Caco-2 (cell line): ENCODE measurements at regions not wholly inside any gene's neighbourhood (a gene's known extent, or its start where the extent isn't known, plus 50 kb on each side); places are given as distances from the start of the nearest gene placed in this dataset.

Experiments
- BruUV-seq: library from RNA; stranded (reverse); fragments of 400-500 nt; replicated peaks from 2 replicates; lab custom pipeline; 2021; lab: Mats Ljungman, UMichigan
- CTCF ChIA-PET: fragments of 300-600 bp; sonication (Branson Sonifier 250); formaldehyde crosslinking; loops from one replicate; lab custom pipeline; 2022; ENCODE audit warnings: antibody characterized with exemption; lab: Charles Lee
- POLR2A ChIA-PET: fragments of 300-600 bp; sonication (Branson Sonifier 250); formaldehyde crosslinking; loops from one replicate; lab custom pipeline; 2022; ENCODE audit warnings: antibody characterized with exemption; lab: Charles Lee
- DNase-seq, 2 experiments: peaks; one replicate each; pipeline versions ENCODE4 v3.0.0 to v3.0.0-alpha.2; 2020 to 2022
- H3K27me3 ChIP-seq: replicated peaks from 2 replicates; pipeline ENCODE4 v1.6.0; 2011; ENCODE audit warnings: low read length; ENCODE audit not compliant: control insufficient read depth, insufficient read depth
- H3K36me3 ChIP-seq: 2 replicates; pipeline ENCODE4 v1.5.1; 2011; ENCODE audit warnings: low read length; ENCODE audit not compliant: control insufficient read depth, insufficient read depth
- H3K4me1 ChIP-seq: fragments of 250-450 bp; sonication (Bioruptor Pico); 2 replicates; pipeline ENCODE4 v1.5.1; 2020; ENCODE audit warnings: mild to moderate bottlenecking
- H3K4me3 ChIP-seq: 2 replicates; pipeline ENCODE4 v1.5.1; 2011; ENCODE audit warnings: low read depth, mild to moderate bottlenecking, control low read depth, low read length
- H3K9me3 ChIP-seq: fragments of 250-450 bp; sonication (Bioruptor Pico); 2 replicates; pipeline ENCODE4 v1.5.1; 2020; ENCODE audit warnings: mild to moderate bottlenecking, moderate library complexity
- H3K27ac Mint-ChIP-seq: one replicate; pipeline ENCODE4 v1.8.0; 2022; ENCODE audit warnings: mixed read lengths; ENCODE audit not compliant: unreplicated experiment
- H3K27me3 Mint-ChIP-seq: one replicate; pipeline ENCODE4 v1.8.0; 2022; ENCODE audit warnings: mixed read lengths; ENCODE audit not compliant: insufficient read depth, unreplicated experiment
- H3K36me3 Mint-ChIP-seq: one replicate; pipeline ENCODE4 v1.8.0; 2022; ENCODE audit warnings: mild to moderate bottlenecking, mixed read lengths; ENCODE audit not compliant: insufficient read depth, unreplicated experiment
- H3K4me1 Mint-ChIP-seq: one replicate; pipeline ENCODE4 v1.8.0; 2022; ENCODE audit warnings: low read depth, mixed read lengths; ENCODE audit not compliant: unreplicated experiment
- H3K4me3 Mint-ChIP-seq: one replicate; pipeline ENCODE4 v1.8.0; 2022; ENCODE audit warnings: mild to moderate bottlenecking, moderate library complexity, mixed read lengths; ENCODE audit not compliant: unreplicated experiment
- H3K9me3 Mint-ChIP-seq: one replicate; pipeline ENCODE4 v1.8.0; 2022; ENCODE audit warnings: mixed read lengths; ENCODE audit not compliant: unreplicated experiment
- CTCF ChIP-seq, 2 experiments: fragments of 200-600 bp in 1 of 2; IDR thresholded peaks; 1 replicate in 1 of 2; 2 replicates in 1 of 2; pipeline versions ENCODE4 v1.5.1 to v1.8.0; 2011 to 2022; ENCODE audit warnings: antibody characterized with exemption in 1 of 2, control low read depth in 1 of 2, inconsistent platforms in 1 of 2, low read depth in 1 of 2, low read length in 1 of 2, mild to moderate bottlenecking in 1 of 2, moderate library complexity in 1 of 2; ENCODE audit not compliant: insufficient read depth in 1 of 2, severe bottlenecking in 1 of 2, unreplicated experiment in 1 of 2
- intact Hi-C: fragments of 100-400 bp; cut with micrococcal nuclease; formaldehyde crosslinking; loops from one replicate; pipeline ENCODE4 v1.10.0; 2022; ENCODE audit not compliant: unreplicated experiment

- TF ChIP-seq CTCF (IDR thresholded peaks at IDR 0.05; ENCODE audit: insufficient read depth in 1 of 2, low read depth in 1 of 2, low read length in 1 of 2, severe bottlenecking in 1 of 2, unreplicated experiment in 1 of 2): no peak
- no peak for DNase-seq
- Mint-ChIP-seq H3K4me3 (no peak overlapping the region), H3K4me1 (no peaks in the 10 kb centered on the region), H3K36me3 (no peaks in the 10 kb centered on the region), H3K27ac (no peak overlapping the region), H3K9me3 (no peaks in the 10 kb centered on the region), H3K27me3 (no peaks in the 10 kb centered on the region)
- no TSS peak for BruUV-seq
- Histone ChIP-seq H3K36me3 (no peaks in the 10 kb centered on the region), H3K9me3 (no peaks in the 10 kb centered on the region), H3K4me3 (no peak overlapping the region), H3K27me3 (no peaks in the 10 kb centered on the region), H3K4me1 (no peaks in the 10 kb centered on the region)
- ChIA-PET CTCF (interaction anchor here (0.6 kb wide), 1 partner anchor 1325 kb away, joined by 3 read pairs; no protein-coding TSS in a partner anchor), POLR2A (no interaction called here)
- intact Hi-C loops: no loop called here
Measured at GRCh38 chr15:95603802-95604201, 726.7 kb upstream of the NR2F2 start.

- Histone ChIP-seq H3K36me3 (no peaks in the 10 kb centered on the region), H3K27me3 (no peaks in the 10 kb centered on the region), H3K4me1 (no peaks in the 10 kb centered on the region), H3K9me3 (no peaks in the 10 kb centered on the region), H3K4me3 (no peak overlapping the region)
- intact Hi-C loops: no loop called here
- Mint-ChIP-seq H3K9me3 (no peaks in the 10 kb centered on the region), H3K4me1 (no peaks in the 10 kb centered on the region), H3K27me3 (no peaks in the 10 kb centered on the region), H3K27ac (no peak overlapping the region), H3K36me3 (no peaks in the 10 kb centered on the region), H3K4me3 (no peak overlapping the region)
- DNase-seq: no peak
- CTCF ChIA-PET: no interaction called here
- POLR2A ChIA-PET: no interaction called here
- TF ChIP-seq CTCF (IDR thresholded peaks at IDR 0.05; ENCODE audit: insufficient read depth in 1 of 2, low read depth in 1 of 2, low read length in 1 of 2, severe bottlenecking in 1 of 2, unreplicated experiment in 1 of 2): no peak
- no TSS peak for BruUV-seq
Measured at GRCh38 chr15:95604634-95605036, 725.9 kb upstream of the NR2F2 start.

- Mint-ChIP-seq H3K27me3 (no peaks in the 10 kb centered on the region), H3K4me1 (no peaks in the 10 kb centered on the region), H3K9me3 (no peaks in the 10 kb centered on the region), H3K27ac (no peak overlapping the region), H3K36me3 (no peaks in the 10 kb centered on the region), H3K4me3 (no peak overlapping the region)
- ChIA-PET CTCF (no interaction called here), POLR2A (no interaction called here)
- no TSS peak for BruUV-seq
- TF ChIP-seq CTCF (IDR thresholded peaks at IDR 0.05; ENCODE audit: insufficient read depth in 1 of 2, low read depth in 1 of 2, low read length in 1 of 2, severe bottlenecking in 1 of 2, unreplicated experiment in 1 of 2): no peak
- Histone ChIP-seq H3K9me3 (no peaks in the 10 kb centered on the region), H3K27me3 (no peaks in the 10 kb centered on the region), H3K36me3 (no peaks in the 10 kb centered on the region), H3K4me3 (no peak overlapping the region), H3K4me1 (no peaks in the 10 kb centered on the region)
- intact Hi-C loops: no loop called here
- DNase-seq: no peak
Measured at GRCh38 chr15:95605098-95605497, 725.4 kb upstream of the NR2F2 start.
